Activated CD4-positive, alpha-beta memory T cell treated with anti-CD3 and anti-CD28 coated beads, Interleukin-2, amount 10 ng/mL, durations not matched to agents 7 days and 5 days (primary cell): ENCODE measurements at regions not wholly inside any gene's neighbourhood (a gene's known extent, or its start where the extent isn't known, plus 50 kb on each side); places are given as distances from the start of the nearest gene placed in this dataset.

Experiments used
- CTCF ChIA-PET: fragments of 350-600 bp; sonication (Branson Sonifier 250); formaldehyde crosslinking; loops from one replicate; lab custom pipeline; 2021; ENCODE audit warnings: antibody characterized with exemption, inconsistent platforms; lab: Charles Lee
- POLR2A ChIA-PET: fragments of 350-600 bp; sonication (Branson Sonifier 250); formaldehyde crosslinking; loops from one replicate; lab custom pipeline; 2021; ENCODE audit warnings: antibody characterized with exemption; lab: Charles Lee
- DNase-seq: peaks from one replicate; pipeline ENCODE4 v3.0.0-alpha.2; 2020
- H3K27ac Mint-ChIP-seq: one replicate; pipeline ENCODE4 v1.8.0; 2021; ENCODE audit warnings: mild to moderate bottlenecking, mixed read lengths
- H3K27me3 Mint-ChIP-seq: one replicate; pipeline ENCODE4 v1.8.0; 2021; ENCODE audit warnings: mixed read lengths
- H3K36me3 Mint-ChIP-seq: one replicate; pipeline ENCODE4 v1.8.0; 2021; ENCODE audit warnings: low read depth, mixed read lengths
- H3K4me1 Mint-ChIP-seq: one replicate; pipeline ENCODE4 v1.8.0; 2021; ENCODE audit warnings: mixed read lengths
- H3K4me3 Mint-ChIP-seq: one replicate; pipeline ENCODE4 v1.8.0; 2021; ENCODE audit warnings: mild to moderate bottlenecking, mixed read lengths
- H3K9me3 Mint-ChIP-seq: one replicate; pipeline ENCODE4 v1.8.0; 2021; ENCODE audit warnings: mixed read lengths

- no peaks in the 10 kb centered on the region for H3K4me1 Mint-ChIP-seq
- ChIA-PET CTCF (no interaction called here), POLR2A (no interaction called here)
- no peak for DNase-seq
- no peak overlapping the region for H3K27ac Mint-ChIP-seq
- no peaks in the 10 kb centered on the region for H3K27me3 Mint-ChIP-seq
- no peak overlapping the region for H3K4me3 Mint-ChIP-seq
- no peaks in the 10 kb centered on the region for H3K36me3 Mint-ChIP-seq
- peaks cover 2% of the 10 kb centered on the region for H3K9me3 Mint-ChIP-seq
Measured at GRCh38 chr12:103050273-103050672, 92.8 kb downstream of the ASCL1 start.

- H3K4me1 Mint-ChIP-seq, result no peaks in the 10 kb centered on the region
- no peak overlapping the region for H3K4me3 Mint-ChIP-seq
- ChIA-PET POLR2A (no interaction called here), CTCF (no interaction called here)
- no peak overlapping the region for H3K27ac Mint-ChIP-seq
- H3K9me3 Mint-ChIP-seq, result peaks cover 2% of the 10 kb centered on the region
- no peak for DNase-seq
- H3K36me3 Mint-ChIP-seq, result no peaks in the 10 kb centered on the region
- H3K27me3 Mint-ChIP-seq, result no peaks in the 10 kb centered on the region
Measured at GRCh38 chr12:103053089-103053488, 95.6 kb downstream of the ASCL1 start.

GRCh38 chr12:103073630-103074029 lies 116.2 kb downstream of the ASCL1 start:
- no peak overlapping the region for H3K27ac Mint-ChIP-seq
- ChIA-PET CTCF (no interaction called here), POLR2A (no interaction called here)
- no peak for DNase-seq
- no peaks in the 10 kb centered on the region for H3K4me1 Mint-ChIP-seq
- no peaks in the 10 kb centered on the region for H3K36me3 Mint-ChIP-seq
- H3K4me3 Mint-ChIP-seq, result no peak overlapping the region
- no peaks in the 10 kb centered on the region for H3K27me3 Mint-ChIP-seq
- peaks cover 6% of the 10 kb centered on the region for H3K9me3 Mint-ChIP-seq

GRCh38 chr12:103075848-103076247 lies 118.4 kb downstream of the ASCL1 start:
- H3K4me3 Mint-ChIP-seq, result no peak overlapping the region
- peaks cover 2% of the 10 kb centered on the region for H3K9me3 Mint-ChIP-seq
- CTCF ChIA-PET, result no interaction called here
- no peak overlapping the region for H3K27ac Mint-ChIP-seq
- H3K4me1 Mint-ChIP-seq, result no peaks in the 10 kb centered on the region
- H3K36me3 Mint-ChIP-seq, result no peaks in the 10 kb centered on the region
- no peak for DNase-seq
- POLR2A ChIA-PET, result no interaction called here
- H3K27me3 Mint-ChIP-seq, result no peaks in the 10 kb centered on the region

DNA sequence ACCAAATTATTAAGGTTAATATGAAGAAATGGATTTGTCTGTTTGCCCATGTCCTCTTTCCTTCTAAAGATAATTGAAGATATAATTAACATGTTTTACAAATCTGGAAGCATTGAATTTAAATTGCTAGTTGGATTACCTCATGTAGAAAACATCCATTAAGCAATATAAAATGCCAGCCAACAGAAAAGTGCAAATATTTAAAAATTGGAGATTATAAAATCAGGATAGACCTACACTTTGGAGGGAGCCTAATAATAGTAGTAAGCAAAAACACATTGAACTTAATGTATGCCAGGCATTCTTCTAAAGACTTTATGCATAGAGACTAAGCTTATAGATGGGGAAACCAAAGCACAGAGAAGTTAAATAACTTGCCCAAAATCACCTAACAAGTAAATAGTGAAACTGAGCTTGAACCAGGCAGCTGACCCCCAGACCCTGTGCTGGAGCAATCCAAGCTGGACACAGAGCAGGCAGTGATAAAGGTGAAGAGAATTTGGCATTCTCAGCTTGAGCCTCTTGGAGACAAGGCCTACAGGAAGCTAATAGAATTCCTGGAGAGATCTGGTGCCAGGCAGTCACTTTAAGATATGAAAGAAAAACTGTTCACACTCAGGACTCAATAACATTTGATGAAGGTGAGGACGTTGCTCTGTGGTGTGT lies 119.8 kb downstream of the ASCL1 start:
- Mint-ChIP-seq H3K27ac (no peak overlapping the region), H3K9me3 (peaks cover 6% of the 10 kb centered on the region), H3K4me1 (no peaks in the 10 kb centered on the region), H3K36me3 (no peaks in the 10 kb centered on the region), H3K4me3 (no peak overlapping the region), H3K27me3 (no peaks in the 10 kb centered on the region)
- DNase-seq, result no peak
- POLR2A ChIA-PET, result no interaction called here
- CTCF ChIA-PET, result no interaction called here

DNA sequence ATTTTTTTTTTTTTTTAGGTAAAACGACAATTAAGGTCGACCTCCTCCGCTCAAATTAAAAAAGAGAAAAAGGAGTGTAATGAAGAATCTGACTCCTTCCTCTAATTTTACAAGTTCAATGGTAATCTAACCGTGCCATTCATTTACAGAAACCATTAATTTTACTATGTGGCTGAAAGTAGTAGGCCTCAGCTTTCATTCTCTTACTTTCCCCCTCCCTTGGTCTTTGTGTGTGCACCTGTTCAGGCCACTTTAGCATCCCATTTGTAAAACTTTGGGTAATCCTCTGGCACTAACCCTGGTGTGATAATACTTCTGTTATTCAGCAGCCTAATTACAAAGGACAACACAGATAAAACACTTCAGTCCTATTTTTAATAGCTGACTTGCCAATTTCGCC lies 128.1 kb downstream of the ASCL1 start:
- H3K27me3 Mint-ChIP-seq, result no peaks in the 10 kb centered on the region
- H3K27ac Mint-ChIP-seq, result no peak overlapping the region
- no peaks in the 10 kb centered on the region for H3K4me1 Mint-ChIP-seq
- no peak overlapping the region for H3K4me3 Mint-ChIP-seq
- ChIA-PET CTCF (no interaction called here), POLR2A (no interaction called here)
- DNase-seq, result no peak
- peaks cover 4% of the 10 kb centered on the region for H3K9me3 Mint-ChIP-seq
- no peaks in the 10 kb centered on the region for H3K36me3 Mint-ChIP-seq

GRCh38 chr12:103086471-103086870 lies 129.0 kb downstream of the ASCL1 start:
- Mint-ChIP-seq H3K36me3 (no peaks in the 10 kb centered on the region), H3K4me3 (no peak overlapping the region), H3K27ac (no peak overlapping the region), H3K27me3 (no peaks in the 10 kb centered on the region), H3K4me1 (no peaks in the 10 kb centered on the region), H3K9me3 (peaks cover 2% of the 10 kb centered on the region)
- ChIA-PET CTCF (no interaction called here), POLR2A (no interaction called here)
- DNase-seq, result no peak

DNA sequence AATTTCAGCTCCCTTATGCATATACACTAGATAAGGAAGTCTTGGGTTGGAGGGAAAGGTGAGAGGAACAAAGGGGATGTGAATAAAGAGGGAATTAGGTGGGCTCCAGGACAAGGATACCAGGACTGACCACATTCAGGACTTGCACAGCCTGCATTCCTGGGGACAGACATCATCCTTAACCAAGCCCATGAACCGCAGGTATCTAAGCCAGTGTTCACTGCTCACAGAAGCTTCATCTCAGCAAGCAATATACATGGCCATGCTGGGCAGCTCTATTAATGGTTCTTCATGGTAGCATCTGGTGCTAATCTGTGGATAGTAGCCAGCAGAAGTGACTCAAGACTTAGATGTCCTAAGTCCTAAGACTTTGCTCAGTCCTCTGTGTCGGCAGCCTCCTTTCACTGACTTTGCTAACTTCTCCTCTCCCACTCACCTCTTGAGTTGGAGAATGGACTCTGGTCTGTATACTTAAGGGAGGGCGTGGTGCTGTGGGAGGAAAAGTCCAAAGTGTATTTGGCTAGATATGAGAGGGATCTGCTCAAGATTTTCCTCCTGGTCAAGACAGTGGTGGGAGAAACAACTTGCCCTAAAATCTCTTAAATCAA lies 136.1 kb downstream of the ASCL1 start:
- Mint-ChIP-seq H3K4me3 (no peak overlapping the region), H3K9me3 (no peaks in the 10 kb centered on the region), H3K27ac (no peak overlapping the region), H3K27me3 (no peaks in the 10 kb centered on the region), H3K36me3 (no peaks in the 10 kb centered on the region), H3K4me1 (no peaks in the 10 kb centered on the region)
- no peak for DNase-seq
- ChIA-PET POLR2A (no interaction called here), CTCF (no interaction called here)

DNA sequence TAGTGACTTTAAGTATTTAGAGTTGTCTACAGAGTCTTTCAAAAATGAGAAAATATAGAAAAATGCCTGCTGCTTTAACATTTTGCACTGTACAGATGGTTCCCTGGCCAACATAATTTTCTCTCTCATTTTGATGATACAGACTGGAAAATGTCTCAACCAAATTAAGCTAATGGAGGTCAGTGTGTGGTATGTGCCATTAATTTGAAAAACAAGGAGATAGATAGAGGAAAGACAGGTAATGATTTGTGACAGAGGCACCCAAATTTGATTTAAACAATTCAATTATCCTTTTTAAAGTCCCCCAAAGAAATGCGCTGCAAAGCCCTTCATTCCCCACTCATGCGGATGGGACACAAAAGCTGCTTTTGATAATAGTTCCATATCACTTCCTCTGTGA lies 140.0 kb downstream of the ASCL1 start:
- Mint-ChIP-seq H3K4me3 (no peak overlapping the region), H3K27ac (no peak overlapping the region), H3K36me3 (no peaks in the 10 kb centered on the region), H3K4me1 (no peaks in the 10 kb centered on the region), H3K9me3 (peaks cover 4% of the 10 kb centered on the region), H3K27me3 (no peaks in the 10 kb centered on the region)
- no peak for DNase-seq
- CTCF ChIA-PET, result no interaction called here
- POLR2A ChIA-PET, result no interaction called here

DNA sequence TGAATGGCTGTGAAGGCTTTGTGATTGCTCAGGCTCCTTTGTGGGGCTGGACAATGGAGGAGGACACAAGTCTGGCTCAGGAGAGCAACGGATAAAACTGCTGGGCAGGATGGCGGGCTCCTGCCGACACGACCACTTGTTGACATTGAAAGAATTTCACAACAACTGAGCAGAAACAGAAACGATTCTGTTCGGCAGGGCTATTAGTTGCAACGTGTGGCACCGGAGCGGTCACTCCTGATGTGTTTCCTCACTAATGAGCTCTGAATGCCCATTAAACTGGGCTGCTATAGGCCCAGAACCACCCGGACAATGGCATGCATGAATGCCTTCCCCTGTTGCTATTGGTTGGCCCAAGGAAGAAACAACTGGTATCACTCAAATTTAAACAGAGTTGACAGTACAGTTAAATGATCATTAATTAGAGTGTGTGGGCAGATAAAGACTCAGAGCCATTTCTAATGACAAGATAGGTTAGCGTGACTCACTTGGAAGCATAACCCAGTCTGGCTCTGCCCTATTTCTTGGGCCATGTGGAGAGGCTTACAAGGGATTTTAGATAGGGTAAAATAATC lies 142.9 kb downstream of the ASCL1 start:
- Mint-ChIP-seq H3K9me3 (peaks cover 4% of the 10 kb centered on the region), H3K27me3 (no peaks in the 10 kb centered on the region), H3K4me1 (no peaks in the 10 kb centered on the region), H3K36me3 (no peaks in the 10 kb centered on the region), H3K4me3 (no peak overlapping the region), H3K27ac (no peak overlapping the region)
- no peak for DNase-seq
- ChIA-PET POLR2A (no interaction called here), CTCF (no interaction called here)

GRCh38 chr12:103102225-103102744 lies 144.8 kb downstream of the ASCL1 start:
- no peaks in the 10 kb centered on the region for H3K36me3 Mint-ChIP-seq

GRCh38 chr12:103105971-103106597 lies 148.6 kb downstream of the ASCL1 start:
- H3K27ac Mint-ChIP-seq, result no peak overlapping the region
- H3K9me3 Mint-ChIP-seq, result peaks cover 4% of the 10 kb centered on the region
- H3K4me1 Mint-ChIP-seq, result no peaks in the 10 kb centered on the region
- DNase-seq, result no peak
- H3K36me3 Mint-ChIP-seq, result no peaks in the 10 kb centered on the region
- ChIA-PET CTCF (no interaction called here), POLR2A (no interaction called here)
- no peaks in the 10 kb centered on the region for H3K27me3 Mint-ChIP-seq
- no peak overlapping the region for H3K4me3 Mint-ChIP-seq

More at GRCh38 chr12:103102225-103102744, 144.8 kb downstream of the ASCL1 start:
- peaks cover 4% of the 10 kb centered on the region for H3K9me3 Mint-ChIP-seq
- H3K4me1 Mint-ChIP-seq, result no peaks in the 10 kb centered on the region
- H3K27me3 Mint-ChIP-seq, result no peaks in the 10 kb centered on the region
- no peak overlapping the region for H3K4me3 Mint-ChIP-seq
- no peak overlapping the region for H3K27ac Mint-ChIP-seq
- CTCF ChIA-PET, result no interaction called here
- DNase-seq, result no peak
- POLR2A ChIA-PET, result no interaction called here

GRCh38 chr12:103109861-103110260 lies 152.4 kb downstream of the ASCL1 start:
- no peaks in the 10 kb centered on the region for H3K9me3 Mint-ChIP-seq

More at GRCh38 chr12:103109861-103110260, 152.4 kb downstream of the ASCL1 start:
- H3K4me3 Mint-ChIP-seq, result no peak overlapping the region
- no peaks in the 10 kb centered on the region for H3K27me3 Mint-ChIP-seq
- H3K4me1 Mint-ChIP-seq, result no peaks in the 10 kb centered on the region
- H3K36me3 Mint-ChIP-seq, result no peaks in the 10 kb centered on the region
- POLR2A ChIA-PET, result no interaction called here
- no peak overlapping the region for H3K27ac Mint-ChIP-seq
- no peak for DNase-seq
- CTCF ChIA-PET, result no interaction called here
